GM19397 (cell line): ENCODE measurements at regions not wholly inside any gene's neighbourhood (a gene's known extent, or its start where the extent isn't known, plus 50 kb on each side); places are given as distances from the start of the nearest gene placed in this dataset.
"Not testable (repeated sequence)": the region's sequence is repeated elsewhere in the genome, so short reads cannot be mapped to it uniquely, and the experiment has no call there.

ENCODE experiments used
- ATAC-seq: cut with Tn5 transposase; IDR thresholded peaks from one replicate; pipeline ENCODE4 v1.9.1; 2021; ENCODE audit warnings: mild to moderate bottlenecking, moderate library complexity; ENCODE audit not compliant: unreplicated experiment

- ATAC-seq, result no peak
Measured at GRCh38 chr6:153301602-153302001, 170.5 kb upstream of the RGS17 start.

GRCh38 chr6:153282456-153282855 is 151.4 kb upstream of the RGS17 start:
- ATAC-seq, result not testable (repeated sequence)

- no peak for ATAC-seq
Measured at GRCh38 chr6:153275997-153276396, 144.9 kb upstream of the RGS17 start.

GRCh38 chr6:153272201-153272980 is 141.3 kb upstream of the RGS17 start:
- no peak for ATAC-seq

GRCh38 chr6:153263489-153263888 is 132.4 kb upstream of the RGS17 start:
- no peak for ATAC-seq

GRCh38 chr6:153251326-153251725 is 120.2 kb upstream of the RGS17 start:
- no peak for ATAC-seq

GRCh38 chr6:153237670-153238069 is 106.6 kb upstream of the RGS17 start:
- ATAC-seq, result no peak

GRCh38 chr6:153231048-153231646 is 100.1 kb upstream of the RGS17 start:
- no peak for ATAC-seq

GRCh38 chr6:153218184-153218792 is 87.2 kb upstream of the RGS17 start:
- no peak for ATAC-seq

GRCh38 chr6:153216789-153217188 is 85.7 kb upstream of the RGS17 start:
- ATAC-seq, result no peak

GRCh38 chr6:153215242-153215641 is 84.2 kb upstream of the RGS17 start:
- ATAC-seq, result no peak

GRCh38 chr6:153214436-153214835 is 83.4 kb upstream of the RGS17 start:
- ATAC-seq, result no peak

- peak; percentile 82 for ATAC-seq
Measured at GRCh38 chr6:153210083-153210482, 79.0 kb upstream of the RGS17 start.

- no peak for ATAC-seq
Measured at GRCh38 chr6:153208706-153209105, 77.6 kb upstream of the RGS17 start.

- ATAC-seq, result no peak
Measured at GRCh38 chr6:153207617-153208016, 76.5 kb upstream of the RGS17 start.

GRCh38 chr6:153207006-153207405 is 75.9 kb upstream of the RGS17 start:
- ATAC-seq, result no peak

- no peak for ATAC-seq
Measured at GRCh38 chr6:153192943-153193885, 62.1 kb upstream of the RGS17 start.

GRCh38 chr6:153183925-153184324 is 52.8 kb upstream of the RGS17 start:
- ATAC-seq, result no peak
